Activated T-helper 1 cell treated with anti-CD3 and anti-CD28 coated beads, Interleukin-12 subunit alpha, Interleukin-12 subunit beta, Interleukin-2, Interleukin-4 antibody, amounts not matched to agents 30 ng/mL and 10 ng/mL and 1 ng/mL, durations not matched to agents 14 hours and 24 hours and 36 hours (primary cell): ENCODE measurements at regions not wholly inside any gene's neighbourhood (a gene's known extent, or its start where the extent isn't known, plus 50 kb on each side); places are given as distances from the start of the nearest gene placed in this dataset.

Source experiments
- DNase-seq: peaks from one replicate; pipeline ENCODE4 v3.0.0; 2021; ENCODE audit warnings: low spot score
- H3K27ac Mint-ChIP-seq: one replicate; pipeline ENCODE4 v1.8.0; 2021; ENCODE audit warnings: mild to moderate bottlenecking, mixed read lengths
- H3K27me3 Mint-ChIP-seq: one replicate; pipeline ENCODE4 v1.8.0; 2022; ENCODE audit warnings: mild to moderate bottlenecking, moderate library complexity, mixed read lengths; ENCODE audit not compliant: insufficient read depth
- H3K36me3 Mint-ChIP-seq: one replicate; pipeline ENCODE4 v1.8.0; 2021; ENCODE audit warnings: low read depth, mixed read lengths
- H3K4me1 Mint-ChIP-seq: one replicate; pipeline ENCODE4 v1.8.0; 2021; ENCODE audit warnings: low read depth, mixed read lengths
- H3K4me3 Mint-ChIP-seq: one replicate; pipeline ENCODE4 v1.8.0; 2021; ENCODE audit warnings: mild to moderate bottlenecking, moderate library complexity, mixed read lengths
- H3K9me3 Mint-ChIP-seq: one replicate; pipeline ENCODE4 v1.8.0; 2021; ENCODE audit warnings: mixed read lengths
- intact Hi-C: fragments of 100-400 bp; cut with micrococcal nuclease; formaldehyde crosslinking; loops from one replicate; pipeline ENCODE4 v1.15.1; 2024

DNA sequence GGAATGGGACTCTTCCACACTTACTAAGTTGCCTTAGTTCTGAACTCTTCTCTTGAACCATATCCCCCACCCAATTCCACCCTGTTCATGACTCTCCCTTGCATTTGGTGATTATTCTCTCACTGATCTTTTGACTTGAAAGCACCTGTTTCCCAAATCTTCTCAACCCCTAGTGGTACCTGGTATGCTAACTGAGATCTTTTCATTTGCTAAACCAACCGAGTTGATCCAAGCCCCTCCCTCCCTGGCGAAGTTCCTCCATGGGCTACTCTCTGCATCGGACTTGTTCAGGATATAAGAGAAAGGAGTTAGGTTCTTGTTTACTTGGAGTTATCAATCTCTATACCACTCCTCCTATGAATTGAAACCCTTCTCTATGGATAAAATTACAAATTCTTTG is 593.5 kb downstream of the BCL11A start:
- H3K27ac Mint-ChIP-seq: no peak overlapping the region
- H3K27me3 Mint-ChIP-seq: no peaks in the 10 kb centered on the region
- H3K36me3 Mint-ChIP-seq: no peaks in the 10 kb centered on the region
- H3K4me1 Mint-ChIP-seq: no peaks in the 10 kb centered on the region
- H3K9me3 Mint-ChIP-seq: no peaks in the 10 kb centered on the region
- H3K4me3 Mint-ChIP-seq: no peak overlapping the region
- DNase-seq: no peak
- intact Hi-C loops: no loop called here

DNA sequence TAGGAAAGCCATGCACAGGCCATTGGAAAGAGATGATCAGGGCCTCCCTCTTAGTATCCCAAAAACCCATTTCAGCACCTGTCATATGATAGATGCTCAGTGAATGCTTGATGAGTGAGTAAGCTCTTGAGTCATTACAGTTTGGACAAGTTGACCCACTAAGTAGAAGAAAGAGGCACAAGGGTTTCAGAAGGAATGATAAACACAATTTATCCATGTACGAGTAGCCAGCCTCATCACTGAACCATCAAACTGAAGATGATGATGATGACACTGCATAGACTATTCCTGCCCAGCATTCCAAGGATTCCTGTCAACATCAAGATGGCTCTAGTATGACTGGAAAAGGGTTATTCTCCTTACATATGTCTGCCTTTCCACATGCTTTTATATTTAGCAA is 596.0 kb downstream of the BCL11A start:
- no peak for DNase-seq
- no peaks in the 10 kb centered on the region for H3K9me3 Mint-ChIP-seq
- no peaks in the 10 kb centered on the region for H3K4me1 Mint-ChIP-seq
- no peaks in the 10 kb centered on the region for H3K27me3 Mint-ChIP-seq
- intact Hi-C loops: no loop called here
- no peak overlapping the region for H3K4me3 Mint-ChIP-seq
- no peaks in the 10 kb centered on the region for H3K36me3 Mint-ChIP-seq
- no peak overlapping the region for H3K27ac Mint-ChIP-seq

DNA sequence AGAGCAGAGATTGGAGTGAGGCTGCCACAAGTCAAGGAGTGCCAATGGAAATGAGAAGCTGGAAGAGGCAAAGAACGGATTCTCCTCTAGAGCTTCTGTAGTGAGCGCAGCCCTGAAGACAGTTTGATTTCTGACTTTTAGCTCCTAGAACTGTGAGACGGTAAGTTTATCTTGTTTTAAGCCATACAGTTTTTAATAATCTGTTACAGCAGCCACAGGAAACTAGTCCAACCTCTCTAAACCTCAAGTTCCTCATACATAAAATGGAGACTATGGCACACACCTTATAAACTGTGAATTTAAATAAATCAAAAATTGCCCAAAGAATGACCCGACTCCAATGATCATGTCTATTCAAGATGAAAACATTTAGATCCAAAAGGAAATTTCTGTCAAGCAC is 596.5 kb downstream of the BCL11A start:
- Mint-ChIP-seq H3K4me1 (no peaks in the 10 kb centered on the region), H3K27me3 (no peaks in the 10 kb centered on the region), H3K9me3 (no peaks in the 10 kb centered on the region), H3K4me3 (no peak overlapping the region), H3K27ac (no peak overlapping the region), H3K36me3 (no peaks in the 10 kb centered on the region)
- intact Hi-C loops: no loop called here
- DNase-seq: no peak

DNA sequence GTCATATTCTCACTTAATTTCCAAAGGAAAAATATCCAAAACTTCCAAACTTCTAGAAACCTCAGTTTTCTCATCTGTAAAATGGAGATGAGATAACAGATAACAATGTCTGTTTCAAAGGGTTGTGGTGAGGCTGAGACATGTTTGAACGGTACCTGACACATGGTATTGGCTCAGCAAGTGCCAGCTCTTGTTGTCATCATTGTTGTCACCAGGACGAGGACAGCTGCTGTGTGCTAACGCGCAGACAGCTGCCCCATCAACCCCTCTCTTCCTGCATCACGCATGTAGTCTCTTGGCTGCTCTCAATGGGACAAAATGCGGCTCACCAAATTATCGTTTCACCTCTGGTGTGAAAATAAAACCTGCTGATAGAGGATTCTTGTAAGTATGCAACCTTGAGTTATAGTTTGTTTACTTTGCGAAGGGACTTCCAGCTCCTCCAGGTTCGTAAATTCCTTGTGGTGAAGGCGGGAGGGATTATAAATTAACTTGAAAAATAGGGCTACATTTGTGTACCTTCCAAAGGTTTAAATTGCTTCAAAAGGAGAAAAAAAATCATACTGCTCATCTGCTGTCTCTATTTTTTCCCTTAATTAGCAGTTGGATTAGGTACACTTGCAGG is 605.4 kb downstream of the BCL11A start:
- Mint-ChIP-seq H3K36me3 (no peaks in the 10 kb centered on the region), H3K27ac (no peak overlapping the region), H3K9me3 (no peaks in the 10 kb centered on the region), H3K4me3 (no peak overlapping the region), H3K27me3 (no peaks in the 10 kb centered on the region), H3K4me1 (no peaks in the 10 kb centered on the region)
- DNase-seq: no peak
- intact Hi-C loops: no loop called here

DNA sequence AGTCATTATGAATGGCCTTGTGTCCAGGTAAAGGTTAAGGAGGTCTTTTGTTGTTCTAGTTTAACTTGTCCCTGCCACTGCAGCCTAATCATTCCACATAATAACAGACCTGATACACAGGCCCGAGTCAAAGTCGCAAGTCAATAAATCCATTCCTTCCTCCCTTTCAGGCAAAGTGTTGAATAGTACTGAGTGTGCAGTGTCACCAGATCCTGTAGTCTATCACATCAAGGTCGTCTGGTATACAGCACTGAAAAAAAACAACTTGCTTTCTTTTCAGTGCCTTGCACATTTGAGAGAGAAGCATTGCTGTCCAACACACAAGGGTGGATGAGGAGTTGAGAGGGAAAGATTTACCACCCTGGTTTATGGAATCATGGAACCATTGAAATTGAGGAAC is 606.2 kb downstream of the BCL11A start:
- Mint-ChIP-seq H3K4me3 (no peak overlapping the region), H3K27ac (no peak overlapping the region), H3K27me3 (no peaks in the 10 kb centered on the region), H3K36me3 (no peaks in the 10 kb centered on the region), H3K9me3 (no peaks in the 10 kb centered on the region), H3K4me1 (no peaks in the 10 kb centered on the region)
- intact Hi-C loops: no loop called here
- DNase-seq: no peak

DNA sequence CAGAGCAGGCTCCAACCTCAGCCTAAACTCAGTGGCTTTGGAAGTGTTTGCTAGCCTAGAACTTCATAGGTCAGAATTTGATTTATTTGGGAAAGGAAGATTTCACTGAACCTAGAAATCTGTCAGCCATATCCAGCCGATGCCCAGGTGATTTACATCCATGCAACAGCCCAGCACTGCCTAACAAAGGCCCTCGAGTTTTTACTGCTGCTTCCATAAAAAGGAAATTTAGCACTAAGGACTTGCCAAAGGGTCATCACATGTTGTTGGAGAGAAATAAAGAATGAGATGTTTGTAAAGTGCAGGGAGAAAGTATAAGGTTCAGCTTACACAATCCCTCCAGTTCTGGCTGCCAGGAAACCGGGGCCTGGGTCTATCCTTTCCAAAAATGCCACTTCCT is 614.2 kb downstream of the BCL11A start:
- intact Hi-C loops: no loop called here
- Mint-ChIP-seq H3K36me3 (no peaks in the 10 kb centered on the region), H3K27me3 (no peaks in the 10 kb centered on the region), H3K4me1 (no peaks in the 10 kb centered on the region), H3K9me3 (no peaks in the 10 kb centered on the region), H3K4me3 (no peak overlapping the region), H3K27ac (no peak overlapping the region)
- DNase-seq: no peak

DNA sequence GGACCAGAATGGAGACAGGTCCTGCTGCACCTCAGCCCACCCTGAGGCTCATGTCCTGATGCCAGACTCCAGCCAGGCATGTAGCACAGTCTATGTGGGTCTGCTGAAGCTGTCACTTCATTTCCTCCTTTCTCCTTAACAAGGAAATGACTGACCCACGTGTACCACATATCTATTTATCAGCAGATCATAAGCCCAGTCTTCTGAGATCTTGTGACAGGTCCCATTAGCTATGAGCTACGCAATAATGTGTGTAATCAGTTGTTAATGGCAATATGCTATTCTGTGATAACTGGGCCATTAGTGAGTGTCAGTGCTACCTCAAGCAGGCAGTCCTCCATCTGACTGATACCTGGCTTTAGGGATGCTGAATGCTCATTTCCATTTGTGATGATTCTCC is 615.3 kb downstream of the BCL11A start:
- no peak overlapping the region for H3K27ac Mint-ChIP-seq
- H3K27me3 Mint-ChIP-seq: no peaks in the 10 kb centered on the region
- DNase-seq: no peak
- no peak overlapping the region for H3K4me3 Mint-ChIP-seq
- no peaks in the 10 kb centered on the region for H3K36me3 Mint-ChIP-seq
- intact Hi-C loops: no loop called here
- H3K4me1 Mint-ChIP-seq: no peaks in the 10 kb centered on the region
- no peaks in the 10 kb centered on the region for H3K9me3 Mint-ChIP-seq

DNA sequence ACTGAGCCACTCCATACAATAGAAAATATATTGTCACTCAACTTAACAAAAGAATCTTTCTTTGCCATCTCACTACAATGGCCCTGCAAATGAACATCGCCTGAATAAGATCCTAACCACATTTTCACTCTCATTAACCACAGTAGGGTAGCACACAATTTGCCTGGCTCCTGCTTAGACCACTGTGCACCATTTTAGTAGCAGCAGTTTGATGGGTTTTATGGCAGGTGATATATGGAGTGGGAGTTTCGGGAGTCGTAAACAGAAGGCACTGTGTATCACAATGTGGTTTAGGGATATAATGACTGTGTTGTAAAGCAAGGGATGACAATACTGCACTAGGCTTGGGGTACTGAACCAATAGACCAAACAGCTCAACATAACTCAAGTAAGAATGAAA is 617.4 kb downstream of the BCL11A start:
- H3K4me1 Mint-ChIP-seq: no peaks in the 10 kb centered on the region
- no peaks in the 10 kb centered on the region for H3K27me3 Mint-ChIP-seq
- H3K27ac Mint-ChIP-seq: no peak overlapping the region
- no peak overlapping the region for H3K4me3 Mint-ChIP-seq
- no peaks in the 10 kb centered on the region for H3K36me3 Mint-ChIP-seq
- H3K9me3 Mint-ChIP-seq: no peaks in the 10 kb centered on the region
- no peak for DNase-seq
- intact Hi-C loops: no loop called here

DNA sequence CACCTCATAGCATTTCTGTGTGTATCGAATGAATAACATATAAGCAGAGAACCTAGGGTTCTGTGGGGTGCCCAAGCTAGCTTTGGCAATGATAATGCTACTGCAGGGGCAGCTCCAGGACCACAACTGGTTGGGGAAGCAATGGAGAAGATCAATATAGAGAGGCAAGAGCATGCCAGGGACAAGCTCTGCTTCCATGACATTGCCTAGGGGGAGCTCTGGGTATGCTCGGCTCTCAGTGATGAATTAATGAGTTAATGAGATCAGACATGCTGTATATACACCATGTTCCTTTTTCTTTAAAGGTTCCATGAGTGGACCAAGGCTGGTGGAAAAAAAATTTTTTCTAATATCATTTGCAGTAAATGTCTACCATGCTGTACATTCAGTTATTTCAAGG is 618.4 kb downstream of the BCL11A start:
- Mint-ChIP-seq H3K4me1 (no peaks in the 10 kb centered on the region), H3K4me3 (no peak overlapping the region), H3K9me3 (no peaks in the 10 kb centered on the region), H3K27ac (no peak overlapping the region), H3K36me3 (no peaks in the 10 kb centered on the region), H3K27me3 (no peaks in the 10 kb centered on the region)
- DNase-seq: no peak
- intact Hi-C loops: no loop called here

DNA sequence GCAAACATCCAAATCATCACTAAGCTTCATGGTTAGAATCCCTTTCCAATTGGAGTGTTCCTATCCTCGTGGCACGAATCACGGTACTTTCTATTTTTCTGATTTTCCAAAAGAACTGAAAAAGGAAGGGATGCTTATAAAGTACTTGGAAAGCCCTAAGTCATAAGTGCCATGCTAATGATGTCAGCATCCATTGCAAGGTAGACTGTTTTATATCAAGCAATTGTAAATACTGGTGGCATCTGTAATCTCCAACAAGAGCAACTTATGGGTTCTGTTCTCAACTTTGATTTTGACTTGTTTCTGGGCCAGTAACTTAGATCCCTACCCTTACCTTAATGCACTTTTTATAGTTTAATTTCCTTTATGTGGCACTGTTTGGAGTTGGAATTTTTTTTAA is 619.5 kb downstream of the BCL11A start:
- Mint-ChIP-seq H3K27ac (no peak overlapping the region), H3K36me3 (no peaks in the 10 kb centered on the region), H3K27me3 (no peaks in the 10 kb centered on the region), H3K9me3 (no peaks in the 10 kb centered on the region), H3K4me3 (no peak overlapping the region), H3K4me1 (no peaks in the 10 kb centered on the region)
- intact Hi-C loops: no loop called here
- DNase-seq: no peak

DNA sequence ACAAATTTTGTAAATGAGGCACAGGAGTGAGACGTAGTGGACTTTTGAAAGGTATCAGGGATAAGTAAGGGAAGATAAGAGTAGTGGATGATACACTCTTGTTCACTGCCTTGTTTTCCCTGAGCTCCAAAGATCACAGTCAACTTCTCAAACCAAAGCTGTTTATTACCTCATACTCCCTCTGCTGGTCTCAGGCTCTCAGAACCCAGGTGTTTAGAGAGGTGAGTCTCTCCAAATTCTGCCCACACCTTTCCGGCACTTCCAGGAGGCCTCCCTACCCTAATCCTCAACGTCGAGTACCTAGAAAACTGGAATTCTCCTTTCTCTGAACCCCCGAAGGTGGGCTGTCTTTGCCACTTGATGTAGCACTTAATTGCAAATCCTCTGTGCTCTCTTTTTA is 621.1 kb downstream of the BCL11A start:
- no peak for DNase-seq
- intact Hi-C loops: no loop called here
- no peaks in the 10 kb centered on the region for H3K4me1 Mint-ChIP-seq
- H3K27me3 Mint-ChIP-seq: no peaks in the 10 kb centered on the region
- H3K27ac Mint-ChIP-seq: no peak overlapping the region
- H3K4me3 Mint-ChIP-seq: no peak overlapping the region
- no peaks in the 10 kb centered on the region for H3K9me3 Mint-ChIP-seq
- H3K36me3 Mint-ChIP-seq: no peaks in the 10 kb centered on the region

DNA sequence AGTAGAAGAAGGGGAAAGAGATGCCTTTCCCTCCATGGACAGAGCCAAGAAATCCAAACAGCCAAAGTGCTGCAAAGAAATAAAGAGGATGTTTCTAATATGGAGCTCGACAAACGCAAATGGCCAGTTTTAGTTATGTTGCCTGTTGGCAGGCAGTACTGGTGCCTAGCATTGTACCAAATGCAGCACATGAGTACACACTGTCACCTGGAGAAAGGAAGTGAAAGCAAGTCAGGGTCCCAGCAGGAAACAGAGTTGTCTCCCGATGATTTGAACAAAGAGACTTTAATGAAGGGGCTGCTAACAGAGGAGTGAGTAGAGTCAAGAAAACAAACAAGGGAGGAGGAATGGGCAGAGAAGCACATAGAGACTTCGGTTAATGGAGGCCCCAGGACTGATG is 623.0 kb downstream of the BCL11A start:
- no peak for DNase-seq
- H3K9me3 Mint-ChIP-seq: no peaks in the 10 kb centered on the region
- no peaks in the 10 kb centered on the region for H3K4me1 Mint-ChIP-seq
- intact Hi-C loops: no loop called here
- H3K27ac Mint-ChIP-seq: no peak overlapping the region
- H3K4me3 Mint-ChIP-seq: no peak overlapping the region
- no peaks in the 10 kb centered on the region for H3K27me3 Mint-ChIP-seq
- H3K36me3 Mint-ChIP-seq: no peaks in the 10 kb centered on the region

DNA sequence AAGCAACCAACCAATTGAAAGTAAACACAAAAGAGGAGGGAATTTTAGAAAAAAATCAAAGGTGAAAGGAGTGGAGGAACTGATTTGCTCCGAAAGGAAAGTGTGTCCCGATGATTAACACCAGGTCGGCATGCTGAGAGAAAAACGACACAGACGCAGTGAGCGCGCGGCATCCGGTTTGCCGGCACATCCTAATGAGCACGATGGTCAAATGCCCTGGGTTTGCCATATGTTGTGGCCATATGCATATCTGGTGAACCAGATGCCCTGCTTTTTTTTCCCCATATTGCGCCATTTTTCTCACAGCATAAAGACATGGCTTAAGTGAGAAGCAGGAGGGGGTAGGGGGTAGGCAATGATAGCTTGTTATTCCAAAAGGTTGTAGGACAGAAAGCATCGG is 626.7 kb downstream of the BCL11A start:
- DNase-seq: no peak
- Mint-ChIP-seq H3K27ac (no peak overlapping the region), H3K27me3 (no peaks in the 10 kb centered on the region)

DNA sequence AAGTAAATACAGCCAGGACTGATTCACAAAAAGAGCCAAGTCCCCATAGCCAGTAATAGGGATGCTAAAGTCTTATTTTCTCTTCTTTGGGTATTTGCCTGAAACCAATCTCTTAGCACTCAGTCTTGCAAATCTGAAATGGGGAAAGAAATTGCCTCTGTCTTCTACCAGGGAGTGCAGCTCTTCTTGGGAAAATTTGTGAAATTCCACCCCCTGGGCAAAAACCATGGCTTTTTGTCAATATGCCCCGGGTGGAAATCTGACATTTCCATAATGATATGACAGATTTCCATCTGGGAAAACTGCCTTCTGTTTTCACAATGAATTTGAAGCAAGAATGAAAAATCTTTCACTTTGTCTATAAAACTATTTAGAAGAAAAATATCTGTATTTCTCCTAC is 628.1 kb downstream of the BCL11A start:
- Mint-ChIP-seq H3K4me1 (no peaks in the 10 kb centered on the region), H3K4me3 (no peak overlapping the region), H3K36me3 (no peaks in the 10 kb centered on the region), H3K27ac (no peak overlapping the region), H3K9me3 (no peaks in the 10 kb centered on the region), H3K27me3 (no peaks in the 10 kb centered on the region)
- intact Hi-C loops: no loop called here
- no peak for DNase-seq

More for the DNA sequence above, 626.7 kb downstream of the BCL11A start:
- no peak overlapping the region for H3K4me3 Mint-ChIP-seq
- no peaks in the 10 kb centered on the region for H3K4me1 Mint-ChIP-seq
- intact Hi-C loops: no loop called here
- H3K36me3 Mint-ChIP-seq: no peaks in the 10 kb centered on the region
- no peaks in the 10 kb centered on the region for H3K9me3 Mint-ChIP-seq
